Activated T-helper 1 cell treated with anti-CD3 and anti-CD28 coated beads, Interleukin-2, amount 50 U/mL, for 16 hours (primary cell): ENCODE measurements at regions not wholly inside any gene's neighbourhood (a gene's known extent, or its start where the extent isn't known, plus 50 kb on each side); places are given as distances from the start of the nearest gene placed in this dataset.

Experiments
- DNase-seq, 2 donors: peaks; one replicate each; pipeline ENCODE4 v3.0.0-alpha.2; 2020; ENCODE audit warnings: low read depth in 1 of 2, low spot score in 1 of 2

DNA sequence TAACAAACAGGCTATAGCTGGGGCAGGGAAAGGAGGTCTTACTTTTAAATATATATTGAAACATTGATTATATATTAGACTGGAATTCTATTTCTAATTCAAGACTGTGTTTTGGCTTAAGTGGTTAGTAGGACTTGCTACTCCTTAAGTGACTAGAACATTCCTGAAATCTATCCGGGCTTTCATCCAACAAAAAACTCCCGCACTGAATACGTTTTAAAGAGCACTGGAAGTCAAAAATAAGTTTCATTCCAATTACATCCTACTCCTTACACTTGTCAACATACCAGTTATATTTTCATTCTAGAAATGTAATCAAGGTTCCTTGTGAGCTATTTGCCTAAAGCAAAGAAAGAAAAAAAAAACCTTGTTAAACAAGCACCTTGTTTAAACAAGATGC, 204.6 kb downstream of the SP3 start:
- DNase-seq: no peak

DNA sequence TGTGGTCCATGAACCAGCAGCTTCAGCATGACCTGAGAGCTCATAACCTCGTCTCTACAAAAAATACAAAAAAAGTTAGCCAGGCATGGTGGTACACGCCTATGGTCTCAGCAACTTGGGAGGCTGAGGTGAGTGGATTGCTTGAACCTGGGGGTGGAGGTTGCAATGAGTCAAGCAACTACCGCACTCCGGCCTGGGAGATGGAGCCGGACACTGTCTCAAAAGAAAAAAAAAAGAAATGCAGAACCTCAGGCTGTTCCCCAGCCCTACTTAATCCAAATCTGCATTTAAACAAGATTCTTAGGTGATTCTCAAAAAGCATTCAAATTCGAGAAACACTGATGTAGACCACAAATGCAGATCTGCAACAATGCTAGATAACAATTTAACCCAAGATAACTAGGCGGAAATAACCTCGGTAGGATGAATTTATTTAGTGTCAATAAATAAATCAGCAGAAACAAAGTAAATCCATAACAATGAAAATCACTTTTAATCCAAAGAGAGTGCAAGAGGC, 203.5 kb downstream of the SP3 start:
- no peak for DNase-seq

- no peak for DNase-seq
These were observed 203.0 kb downstream of the SP3 start for GRCh38 chr2:173762221-173762620.

DNA sequence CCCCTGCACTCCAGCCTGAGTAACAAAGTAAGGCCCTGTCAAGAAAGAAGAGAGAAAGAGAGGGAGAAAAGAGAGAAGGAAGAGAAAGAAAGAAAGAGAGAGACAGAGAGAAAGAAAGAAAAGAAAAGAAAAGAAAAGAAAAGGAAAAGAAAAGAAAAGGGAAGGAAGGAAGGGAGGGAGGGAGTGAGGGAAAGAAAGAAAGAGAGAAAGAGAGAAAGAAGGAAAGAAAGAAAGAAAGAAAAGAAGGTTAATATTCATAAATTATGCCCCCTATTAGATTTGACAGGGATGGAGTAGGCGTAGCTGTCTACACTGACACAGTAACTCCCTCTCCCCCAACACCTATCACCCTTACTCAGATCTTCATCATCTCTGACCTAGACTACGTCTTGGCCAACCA, 202.3 kb downstream of the SP3 start:
- no peak for DNase-seq

- no peak for DNase-seq
These were observed 201.5 kb downstream of the SP3 start for GRCh38 chr2:173763641-173764040.

GRCh38 chr2:173764094-173764493, 201.1 kb downstream of the SP3 start:
- no peak for DNase-seq

- no peak for DNase-seq
These were observed 198.5 kb downstream of the SP3 start for GRCh38 chr2:173766537-173767289.

- DNase-seq: no peak
These were observed 194.1 kb downstream of the SP3 start for GRCh38 chr2:173770947-173771678.

GRCh38 chr2:173772205-173772604, 193.0 kb downstream of the SP3 start:
- DNase-seq: no peak

GRCh38 chr2:173773076-173773475, 192.1 kb downstream of the SP3 start:
- DNase-seq: no peak

- DNase-seq: no peak
These were observed 189.7 kb downstream of the SP3 start for GRCh38 chr2:173775440-173775839.

DNA sequence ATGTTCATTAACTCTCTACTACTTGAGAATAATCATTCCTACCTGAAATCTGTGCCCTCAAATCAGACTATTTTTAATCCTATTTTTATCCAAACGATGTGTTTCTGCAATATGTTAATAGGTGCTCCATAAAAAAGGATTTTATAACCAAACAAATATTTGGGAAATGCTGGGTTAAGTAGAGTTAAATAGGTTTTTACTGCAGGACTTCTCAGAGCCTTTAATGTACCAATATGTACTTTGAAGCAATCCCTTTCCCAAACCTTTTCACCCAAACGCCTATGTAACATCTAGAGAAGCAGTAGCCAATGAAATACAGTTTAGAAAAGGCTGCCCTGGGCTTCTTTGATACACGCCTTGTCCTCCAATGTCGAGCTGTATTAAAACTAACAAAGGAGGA, 182.5 kb downstream of the SP3 start:
- DNase-seq: no peak

GRCh38 chr2:173783382-173783781, 181.8 kb downstream of the SP3 start:
- DNase-seq: no peak

GRCh38 chr2:173785813-173786212, 179.4 kb downstream of the SP3 start:
- DNase-seq: no peak

DNA sequence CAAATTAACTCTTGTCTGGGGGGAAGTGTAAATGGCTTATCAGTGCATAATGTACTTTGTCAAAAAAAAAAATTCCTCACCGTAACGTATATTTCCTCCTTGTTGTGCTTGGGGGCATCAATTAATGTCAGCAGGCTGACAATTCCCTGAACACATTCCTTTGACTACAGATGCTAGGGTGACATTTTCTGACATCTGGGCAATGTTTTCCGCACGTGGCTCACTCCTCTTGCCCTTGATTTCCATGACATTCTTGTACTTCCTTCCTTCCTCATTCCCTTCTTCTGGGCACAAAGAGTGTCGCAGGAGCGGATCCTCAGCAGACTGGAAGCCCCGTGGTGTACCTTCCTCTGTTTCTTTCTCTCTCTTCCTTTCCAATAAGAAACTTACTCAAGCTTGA, 173.7 kb downstream of the SP3 start:
- DNase-seq: no peak

DNA sequence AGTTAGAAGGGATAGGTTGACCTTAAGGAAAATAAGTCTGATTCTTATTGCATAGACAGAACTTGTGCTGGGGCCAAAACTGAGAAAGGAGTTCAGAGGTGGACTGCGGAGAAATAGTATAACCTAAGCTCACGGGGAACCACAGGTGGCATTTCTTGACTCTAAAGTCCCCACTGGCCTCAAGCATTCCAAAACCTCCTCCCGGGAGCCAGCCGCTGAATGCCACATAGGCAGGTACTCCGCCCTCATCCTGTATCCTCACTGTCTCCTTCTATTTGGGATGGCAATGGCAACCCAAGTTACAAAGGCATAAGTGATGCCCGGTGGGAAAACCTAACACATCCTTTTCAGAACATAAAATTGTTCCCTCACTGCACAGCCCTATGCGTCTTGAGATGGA, 173.0 kb downstream of the SP3 start:
- DNase-seq: no peak

DNA sequence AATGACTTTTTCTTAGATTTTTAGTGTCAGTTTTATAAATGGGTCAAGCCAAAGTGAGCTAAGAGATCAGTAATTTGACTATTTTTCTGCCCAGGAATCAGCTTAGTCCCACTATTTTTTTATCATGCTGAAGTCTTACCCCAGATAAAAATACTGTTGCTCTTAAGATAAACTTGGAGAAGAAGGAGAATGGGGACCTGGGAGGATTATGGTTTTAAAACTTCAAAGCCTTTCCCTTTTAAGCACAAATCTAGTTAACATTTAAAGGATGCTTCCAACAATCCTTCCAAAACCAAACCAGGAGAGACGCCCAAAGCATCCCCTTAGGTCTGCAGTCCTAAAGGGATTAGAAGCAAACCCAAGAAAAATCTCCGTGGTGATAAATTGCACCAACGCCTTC, 172.4 kb downstream of the SP3 start:
- no peak for DNase-seq

DNA sequence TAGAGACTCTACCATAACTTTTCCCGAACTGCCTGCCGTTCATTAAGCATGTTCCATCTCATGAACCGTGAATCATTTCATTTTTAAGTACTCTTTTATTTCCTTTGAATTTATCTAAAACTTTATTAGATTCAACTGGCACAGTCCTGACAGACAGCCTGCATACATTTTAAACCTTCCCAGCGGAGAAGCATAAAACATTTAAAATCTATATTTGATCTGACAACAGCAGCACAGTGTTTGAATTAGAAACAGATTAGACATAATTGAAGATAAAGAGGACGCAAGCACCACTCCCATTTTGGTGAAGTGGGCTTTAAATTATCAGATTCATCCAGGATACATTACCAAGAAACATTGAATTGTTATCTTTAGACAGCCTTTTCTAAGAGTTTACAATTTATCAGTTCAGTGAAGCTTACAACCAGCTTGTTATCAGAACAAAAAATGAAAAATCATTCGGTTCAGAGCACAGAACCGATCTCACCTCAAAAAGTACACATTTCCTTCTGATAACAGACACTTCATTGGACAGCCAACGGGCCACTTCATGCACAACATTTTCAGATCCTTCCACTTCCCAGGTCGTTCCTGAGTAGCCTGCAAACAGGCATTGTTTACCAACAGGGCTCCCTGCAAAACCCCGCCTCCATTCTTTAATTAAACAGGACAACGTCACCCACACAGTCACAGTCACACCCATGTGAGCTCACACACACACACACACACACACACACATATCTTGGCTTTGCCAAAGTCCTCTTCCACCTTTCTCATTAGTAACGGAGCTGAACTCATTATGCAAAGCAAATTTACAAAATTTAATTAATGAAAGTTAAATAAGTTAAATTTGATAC, 171.2 kb downstream of the SP3 start:
- DNase-seq: no peak

DNA sequence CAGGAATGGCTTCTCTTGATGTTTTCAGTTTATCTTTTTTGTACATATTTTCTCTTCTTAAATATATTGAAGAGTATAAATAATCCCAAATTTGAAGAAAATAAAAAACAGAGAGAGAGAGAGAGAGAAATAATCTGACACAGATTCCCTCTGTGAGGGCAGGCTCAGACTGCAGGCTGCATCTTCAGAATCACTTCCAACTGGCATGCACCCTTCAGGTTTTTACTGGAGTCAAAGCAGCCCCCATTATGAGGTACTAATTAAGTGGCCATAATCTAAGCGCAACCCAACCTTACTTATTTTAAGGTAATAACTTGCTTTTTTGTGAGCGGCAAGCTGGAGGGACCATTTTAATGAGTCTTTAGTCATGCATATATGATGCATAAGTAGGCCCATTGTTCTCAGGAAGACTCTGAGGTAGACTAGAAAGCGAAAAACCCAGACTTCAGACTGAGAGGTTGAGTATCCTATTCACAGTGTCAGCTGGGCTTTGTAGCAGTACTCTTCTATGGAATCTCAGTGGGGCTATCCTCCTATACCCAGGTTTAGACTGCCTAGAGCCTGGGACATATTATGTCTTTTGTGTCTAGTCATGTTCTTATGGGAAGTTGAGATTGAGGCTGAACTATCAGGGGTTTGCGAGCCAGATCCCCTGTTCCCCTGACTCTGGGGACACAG, 167.4 kb downstream of the SP3 start:
- DNase-seq: no peak

DNA sequence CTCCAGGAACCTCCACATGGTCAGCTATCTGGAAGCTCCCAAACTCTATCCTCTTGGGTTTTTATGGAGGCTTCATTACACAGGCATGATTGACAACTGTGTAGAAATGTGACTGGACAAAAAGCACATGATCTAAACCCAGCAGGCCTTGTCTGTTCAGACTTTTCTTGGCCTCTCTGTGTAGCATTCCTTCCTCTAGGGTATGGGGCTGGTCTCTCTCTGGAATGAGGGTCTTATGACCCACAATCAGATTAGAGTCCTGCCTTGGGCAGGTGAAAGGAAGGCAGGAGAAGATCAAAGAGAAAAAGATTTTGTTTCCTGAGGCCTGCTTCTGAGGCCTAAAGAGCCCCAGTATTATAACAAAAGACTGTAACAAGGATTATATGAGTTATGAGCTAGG, 162.7 kb downstream of the SP3 start:
- DNase-seq: no peak

DNA sequence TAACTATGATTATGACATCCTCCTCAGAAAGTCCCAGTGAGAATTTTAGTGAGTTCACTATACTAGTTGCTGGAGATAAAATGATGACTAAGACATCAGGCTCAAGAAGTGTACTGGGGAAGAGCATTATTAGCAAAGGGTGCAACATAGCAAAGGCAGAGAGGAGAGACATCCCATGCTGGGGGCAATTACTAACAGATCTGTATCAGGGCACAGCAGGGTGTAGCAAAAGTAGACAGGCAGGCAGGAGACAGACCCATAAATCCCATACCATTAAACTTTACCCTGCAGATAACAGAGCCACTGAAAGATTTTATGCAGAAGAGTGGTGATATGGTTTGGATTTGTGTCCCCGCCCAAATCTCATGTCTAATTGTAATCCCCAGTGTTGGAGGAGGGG, 161.7 kb downstream of the SP3 start:
- DNase-seq: no peak
